ENCODE measurements at regions not wholly inside any gene's neighbourhood (a gene's known extent, or its start where the extent isn't known, plus 50 kb on each side); places are given as distances from the start of the nearest gene placed in this dataset.

- Histone ChIP-seq H3K9me3 (ENCODE audit: insufficient read depth, low read length) (no peaks in the 10 kb centered on the region), H3K79me2 (ENCODE audit: insufficient read depth, low read length) (no peaks in the 10 kb centered on the region), H3K36me3 (ENCODE audit: low read length) (no peaks in the 10 kb centered on the region), H3K9ac (ENCODE audit: low read length) (no peak overlapping the region), H3K9me2 (replicated peaks; ENCODE audit: insufficient read depth, low read length) (no peaks in the 10 kb centered on the region), H3K4me2 (ENCODE audit: low read depth, low read length, poor library complexity, severe bottlenecking) (no peak overlapping the region), H3K27ac (ENCODE audit: low read depth, low read length) (no peak overlapping the region), H3K27me3 (ENCODE audit: low read length) (no peaks in the 10 kb centered on the region), H3K4me3 (ENCODE audit: insufficient read depth, low read length, poor library complexity, severe bottlenecking) (no peak overlapping the region), H2AFZ (ENCODE audit: low read depth, low read length, severe bottlenecking) (no peak overlapping the region), H3F3A (ENCODE audit: insufficient read depth) (no peaks in the 10 kb centered on the region), H4K20me1 (ENCODE audit: low read depth, low read length) (no peaks in the 10 kb centered on the region)
- TF ChIP-seq EZH2phosphoT487 (conservative IDR thresholded peaks at IDR 0.05; ENCODE audit: low read length) (no peak), CTCF (IDR thresholded peaks at IDR 0.05; ENCODE audit: insufficient read depth, low read length, poor library complexity, severe bottlenecking) (no peak)
These were observed 357.6 kb upstream of the ZP4 start for GRCh38 chr1:238248356-238248755.

GRCh38 chr1:238242181-238242580, 351.5 kb upstream of the ZP4 start:
- H3K79me2 ChIP-seq (ENCODE audit: insufficient read depth, low read length), result no peaks in the 10 kb centered on the region
- H3K9ac ChIP-seq (ENCODE audit: low read length), result no peak overlapping the region
- no peaks in the 10 kb centered on the region for H3K9me2 ChIP-seq (replicated peaks; ENCODE audit: insufficient read depth, low read length)
- no peaks in the 10 kb centered on the region for H3K36me3 ChIP-seq (ENCODE audit: low read length)
- no peak overlapping the region for H2AFZ ChIP-seq (ENCODE audit: low read depth, low read length, severe bottlenecking)
- no peaks in the 10 kb centered on the region for H4K20me1 ChIP-seq (ENCODE audit: low read depth, low read length)
- H3K4me2 ChIP-seq (ENCODE audit: low read depth, low read length, poor library complexity, severe bottlenecking), result no peak overlapping the region
- H3F3A ChIP-seq (ENCODE audit: insufficient read depth), result no peaks in the 10 kb centered on the region
- no peak overlapping the region for H3K4me3 ChIP-seq (ENCODE audit: insufficient read depth, low read length, poor library complexity, severe bottlenecking)
- H3K9me3 ChIP-seq (ENCODE audit: insufficient read depth, low read length), result no peaks in the 10 kb centered on the region
- TF ChIP-seq EZH2phosphoT487 (conservative IDR thresholded peaks at IDR 0.05; ENCODE audit: low read length) (no peak), CTCF (IDR thresholded peaks at IDR 0.05; ENCODE audit: insufficient read depth, low read length, poor library complexity, severe bottlenecking) (no peak)
- no peak overlapping the region for H3K27ac ChIP-seq (ENCODE audit: low read depth, low read length)
- no peaks in the 10 kb centered on the region for H3K27me3 ChIP-seq (ENCODE audit: low read length)

- H3K4me3 ChIP-seq (ENCODE audit: insufficient read depth, low read length, poor library complexity, severe bottlenecking), result no peak overlapping the region
- H3K27ac ChIP-seq (ENCODE audit: low read depth, low read length), result no peak overlapping the region
- H3K36me3 ChIP-seq (ENCODE audit: low read length), result no peaks in the 10 kb centered on the region
- H3K4me2 ChIP-seq (ENCODE audit: low read depth, low read length, poor library complexity, severe bottlenecking), result no peak overlapping the region
- no peaks in the 10 kb centered on the region for H3F3A ChIP-seq (ENCODE audit: insufficient read depth)
- TF ChIP-seq EZH2phosphoT487 (conservative IDR thresholded peaks at IDR 0.05; ENCODE audit: low read length) (no peak), CTCF (IDR thresholded peaks at IDR 0.05; ENCODE audit: insufficient read depth, low read length, poor library complexity, severe bottlenecking) (no peak)
- H3K9ac ChIP-seq (ENCODE audit: low read length), result no peak overlapping the region
- no peaks in the 10 kb centered on the region for H3K9me2 ChIP-seq (replicated peaks; ENCODE audit: insufficient read depth, low read length)
- no peak overlapping the region for H2AFZ ChIP-seq (ENCODE audit: low read depth, low read length, severe bottlenecking)
- no peaks in the 10 kb centered on the region for H3K79me2 ChIP-seq (ENCODE audit: insufficient read depth, low read length)
- no peaks in the 10 kb centered on the region for H3K27me3 ChIP-seq (ENCODE audit: low read length)
- H4K20me1 ChIP-seq (ENCODE audit: low read depth, low read length), result no peaks in the 10 kb centered on the region
- H3K9me3 ChIP-seq (ENCODE audit: insufficient read depth, low read length), result no peaks in the 10 kb centered on the region
These were observed 350.9 kb upstream of the ZP4 start for GRCh38 chr1:238241607-238242006.

- Histone ChIP-seq H3K4me2 (ENCODE audit: low read depth, low read length, poor library complexity, severe bottlenecking) (no peak overlapping the region), H3K27me3 (ENCODE audit: low read length) (no peaks in the 10 kb centered on the region), H3K36me3 (ENCODE audit: low read length) (no peaks in the 10 kb centered on the region), H3K4me3 (ENCODE audit: insufficient read depth, low read length, poor library complexity, severe bottlenecking) (no peak overlapping the region), H3F3A (ENCODE audit: insufficient read depth) (no peaks in the 10 kb centered on the region), H3K9ac (ENCODE audit: low read length) (no peak overlapping the region), H3K27ac (ENCODE audit: low read depth, low read length) (no peak overlapping the region), H3K79me2 (ENCODE audit: insufficient read depth, low read length) (no peaks in the 10 kb centered on the region), H4K20me1 (ENCODE audit: low read depth, low read length) (no peaks in the 10 kb centered on the region), H3K9me2 (replicated peaks; ENCODE audit: insufficient read depth, low read length) (no peaks in the 10 kb centered on the region), H2AFZ (ENCODE audit: low read depth, low read length, severe bottlenecking) (no peak overlapping the region), H3K9me3 (ENCODE audit: insufficient read depth, low read length) (no peaks in the 10 kb centered on the region)
- TF ChIP-seq EZH2phosphoT487 (conservative IDR thresholded peaks at IDR 0.05; ENCODE audit: low read length) (no peak), CTCF (IDR thresholded peaks at IDR 0.05; ENCODE audit: insufficient read depth, low read length, poor library complexity, severe bottlenecking) (no peak)
These were observed 348.6 kb upstream of the ZP4 start for GRCh38 chr1:238239343-238239742.
